DOHH2 (cell line): ENCODE measurements at regions not wholly inside any gene's neighbourhood (a gene's known extent, or its start where the extent isn't known, plus 50 kb on each side); places are given as distances from the start of the nearest gene placed in this dataset.

Experiments
- EZH2phosphoT487 ChIP-seq: fragments of 200-600 bp; sonication (generic); IDR thresholded peaks from 2 replicates; pipeline ENCODE4 v1.6.1; 2017; ENCODE audit warnings: borderline replicate concordance, mild to moderate bottlenecking, antibody characterized with exemption, low read length, moderate library complexity, mixed read lengths
- TF ChIP-seq, protein P1 (sequence below): fragments of 200-600 bp; sonication (generic); IDR thresholded peaks from one replicate; pipeline ENCODE4 v1.5.1; 2014; ENCODE audit warnings: antibody characterized with exemption, mild to moderate bottlenecking, low read depth, low read length; ENCODE audit not compliant: poor library complexity, severe bottlenecking

DNA sequence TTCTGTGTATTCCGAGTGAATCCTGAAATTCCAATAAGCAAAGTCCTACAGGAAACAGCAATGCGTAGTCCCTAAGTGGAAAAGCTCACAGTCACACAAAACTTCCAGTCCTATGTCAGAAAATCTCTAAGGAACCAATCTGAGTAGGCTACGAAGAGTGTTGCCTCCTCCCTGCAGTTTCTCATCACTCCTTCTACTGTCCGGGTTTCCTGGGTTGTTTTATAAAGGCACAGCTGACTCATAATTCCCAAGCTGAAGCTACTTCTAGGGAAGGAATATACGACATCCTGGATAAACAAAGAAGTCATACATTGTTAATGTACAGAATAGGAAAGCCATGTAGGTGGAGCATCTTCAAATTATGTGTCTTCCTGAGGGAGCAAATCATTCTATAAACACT lies 65.7 kb upstream of the RGMA start:
- TF ChIP-seq, protein P1, sequence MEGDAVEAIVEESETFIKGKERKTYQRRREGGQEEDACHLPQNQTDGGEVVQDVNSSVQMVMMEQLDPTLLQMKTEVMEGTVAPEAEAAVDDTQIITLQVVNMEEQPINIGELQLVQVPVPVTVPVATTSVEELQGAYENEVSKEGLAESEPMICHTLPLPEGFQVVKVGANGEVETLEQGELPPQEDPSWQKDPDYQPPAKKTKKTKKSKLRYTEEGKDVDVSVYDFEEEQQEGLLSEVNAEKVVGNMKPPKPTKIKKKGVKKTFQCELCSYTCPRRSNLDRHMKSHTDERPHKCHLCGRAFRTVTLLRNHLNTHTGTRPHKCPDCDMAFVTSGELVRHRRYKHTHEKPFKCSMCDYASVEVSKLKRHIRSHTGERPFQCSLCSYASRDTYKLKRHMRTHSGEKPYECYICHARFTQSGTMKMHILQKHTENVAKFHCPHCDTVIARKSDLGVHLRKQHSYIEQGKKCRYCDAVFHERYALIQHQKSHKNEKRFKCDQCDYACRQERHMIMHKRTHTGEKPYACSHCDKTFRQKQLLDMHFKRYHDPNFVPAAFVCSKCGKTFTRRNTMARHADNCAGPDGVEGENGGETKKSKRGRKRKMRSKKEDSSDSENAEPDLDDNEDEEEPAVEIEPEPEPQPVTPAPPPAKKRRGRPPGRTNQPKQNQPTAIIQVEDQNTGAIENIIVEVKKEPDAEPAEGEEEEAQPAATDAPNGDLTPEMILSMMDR, result no peak
- TF ChIP-seq EZH2phosphoT487, result no peak
